Karpas-422 (cell line): ENCODE measurements at regions not wholly inside any gene's neighbourhood (a gene's known extent, or its start where the extent isn't known, plus 50 kb on each side); places are given as distances from the start of the nearest gene placed in this dataset.

Experiments
- DNase-seq: peaks from one replicate; pipeline ENCODE4 v3.0.0-alpha.2; 2015
- H2AFZ ChIP-seq: fragments of 200-600 bp; sonication (generic); 2 replicates; pipeline ENCODE4 v1.6.1; 2014; ENCODE audit warnings: antibody characterized with exemption, low read length, mixed read lengths
- H3K27ac ChIP-seq: fragments of 200-600 bp; sonication (generic); 2 replicates; pipeline ENCODE4 v1.5.1; 2014; ENCODE audit warnings: mild to moderate bottlenecking, low read length, moderate library complexity
- H3K27me3 ChIP-seq: fragments of 200-600 bp; sonication (generic); 2 replicates; pipeline ENCODE4 v1.6.1; 2014; ENCODE audit warnings: low read length, mixed read lengths
- H3K36me3 ChIP-seq: fragments of 200-600 bp; sonication (generic); 2 replicates; pipeline ENCODE4 v1.6.1; 2014; ENCODE audit warnings: low read length, mixed read lengths; ENCODE audit not compliant: insufficient read depth
- H3K4me1 ChIP-seq: fragments of 200-600 bp; sonication (generic); 2 replicates; pipeline ENCODE4 v1.6.1; 2014; ENCODE audit warnings: mild to moderate bottlenecking, low read length, mixed read lengths
- H3K4me2 ChIP-seq: fragments of 200-600 bp; sonication (generic); 2 replicates; pipeline ENCODE4 v1.6.1; 2014; ENCODE audit warnings: low read length, low read depth, mild to moderate bottlenecking; ENCODE audit not compliant: poor library complexity, severe bottlenecking
- H3K4me3 ChIP-seq: fragments of 200-600 bp; sonication (generic); 2 replicates; pipeline ENCODE4 v1.5.1; 2014; ENCODE audit warnings: mild to moderate bottlenecking, antibody characterized with exemption, low read length, mixed read lengths
- H3K79me2 ChIP-seq: fragments of 200-600 bp; sonication (generic); 2 replicates; pipeline ENCODE4 v1.6.1; 2014; ENCODE audit warnings: mild to moderate bottlenecking, low read length, mixed read lengths
- H3K9ac ChIP-seq: fragments of 200-600 bp; sonication (generic); 2 replicates; pipeline ENCODE4 v1.6.0; 2014; ENCODE audit warnings: low read length
- H3K9me2 ChIP-seq: fragments of 200-600 bp; sonication (generic), shearing (Covaris generic); replicated peaks from 2 replicates; pipeline ENCODE4 v1.6.0; 2014; ENCODE audit warnings: mild to moderate bottlenecking, low read length, moderate library complexity; ENCODE audit not compliant: insufficient read depth
- H3K9me3 ChIP-seq: fragments of 300-700, 200-600 bp; sonication (generic); 2 replicates; pipeline ENCODE4 v1.6.1; 2014; ENCODE audit warnings: low read length, mixed read lengths
- H4K20me1 ChIP-seq: fragments of 200-600 bp; sonication (generic); 2 replicates; pipeline ENCODE4 v1.6.1; 2014; ENCODE audit warnings: mild to moderate bottlenecking, antibody characterized with exemption, low read length, low read depth; ENCODE audit not compliant: insufficient read depth

DNA sequence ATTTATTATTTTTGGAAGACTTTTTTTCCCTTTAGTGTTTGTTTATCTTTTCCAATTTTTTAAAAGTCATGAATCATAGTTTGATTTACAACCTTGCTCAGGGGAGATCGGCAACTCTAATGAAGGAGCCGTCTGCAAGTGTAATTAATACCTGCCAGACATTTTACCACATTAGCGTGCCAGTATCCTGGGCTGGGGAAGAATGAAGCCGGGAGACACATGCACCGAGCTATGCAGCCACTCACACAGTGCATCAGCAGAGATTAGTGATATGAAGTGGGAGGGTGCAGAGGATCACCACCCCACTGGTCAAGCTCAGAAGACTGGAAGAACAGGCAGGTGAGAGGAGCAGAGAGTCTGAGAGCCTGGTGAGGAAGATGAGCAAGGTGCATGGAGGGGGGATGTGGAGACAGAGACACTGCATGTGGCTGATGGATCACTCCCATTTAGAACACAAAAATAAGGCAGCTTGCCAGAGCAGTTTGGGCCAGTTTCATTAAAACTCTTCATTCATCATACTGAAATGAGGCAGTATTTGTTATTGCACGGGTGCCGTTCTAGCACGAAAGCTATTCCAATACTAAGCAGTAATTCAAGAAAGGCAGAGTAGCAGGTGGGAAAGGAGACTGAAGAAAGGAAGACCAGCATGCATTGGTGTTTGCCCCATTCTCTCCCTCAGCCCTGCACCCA, 821.6 kb downstream of the TUSC7 start:
- Histone ChIP-seq H3K79me2 (no peaks in the 10 kb centered on the region), H3K9me3 (no peaks in the 10 kb centered on the region), H3K27me3 (no peaks in the 10 kb centered on the region), H3K27ac (no peak overlapping the region), H2AFZ (no peak overlapping the region), H3K4me1 (no peaks in the 10 kb centered on the region), H3K9me2 (no peaks in the 10 kb centered on the region), H3K36me3 (no peaks in the 10 kb centered on the region), H4K20me1 (no peaks in the 10 kb centered on the region), H3K4me3 (no peak overlapping the region), H3K4me2 (no peak overlapping the region), H3K9ac (no peak overlapping the region)
- no peak for DNase-seq

DNA sequence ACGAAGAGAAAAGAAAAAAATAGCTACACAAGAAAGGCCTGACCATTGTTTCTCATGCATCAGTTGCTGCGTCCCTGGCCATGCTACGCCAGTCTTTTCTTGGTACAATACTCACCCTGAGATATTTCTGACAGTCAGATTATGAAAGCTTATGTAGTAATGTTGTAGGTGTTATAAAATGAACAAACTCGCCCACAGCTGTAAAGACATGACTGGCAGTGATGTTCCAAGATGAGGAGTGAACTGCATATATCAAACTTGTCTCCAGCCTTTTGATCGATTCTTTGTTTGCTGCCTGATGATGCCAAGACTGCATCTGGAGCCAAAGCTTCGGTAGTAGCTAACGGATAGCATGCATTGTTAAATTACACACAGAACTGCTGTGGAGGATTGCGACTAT, 822.7 kb downstream of the TUSC7 start:
- Histone ChIP-seq H3K27me3 (no peaks in the 10 kb centered on the region), H3K36me3 (no peaks in the 10 kb centered on the region), H3K9me2 (no peaks in the 10 kb centered on the region), H3K9me3 (no peaks in the 10 kb centered on the region), H4K20me1 (no peaks in the 10 kb centered on the region), H3K4me3 (no peak overlapping the region), H3K79me2 (no peaks in the 10 kb centered on the region), H3K27ac (no peak overlapping the region), H3K9ac (no peak overlapping the region), H3K4me1 (no peaks in the 10 kb centered on the region), H2AFZ (no peak overlapping the region), H3K4me2 (no peak overlapping the region)
- no peak for DNase-seq

DNA sequence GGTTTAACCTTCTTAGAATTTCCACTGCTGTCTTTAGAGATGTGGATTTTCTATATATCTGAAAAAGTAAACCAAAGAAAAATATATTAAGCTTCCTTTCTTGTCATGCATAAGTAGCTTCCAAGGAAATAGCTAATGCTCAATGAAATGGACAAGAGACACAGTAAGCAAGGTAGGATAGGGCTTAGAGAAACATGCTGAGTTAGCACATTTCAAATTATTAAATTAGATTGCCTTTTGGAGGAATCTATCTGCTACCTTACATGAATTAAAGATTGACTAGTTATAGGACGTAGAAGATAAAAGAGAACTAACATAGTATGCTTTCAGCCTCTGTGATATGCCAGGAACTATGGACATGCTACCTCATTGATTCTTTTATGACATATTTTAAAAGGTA, 824.6 kb downstream of the TUSC7 start:
- Histone ChIP-seq H3K4me1 (no peaks in the 10 kb centered on the region), H3K36me3 (no peaks in the 10 kb centered on the region), H3K79me2 (no peaks in the 10 kb centered on the region), H3K4me2 (no peak overlapping the region), H4K20me1 (no peaks in the 10 kb centered on the region), H3K27ac (no peak overlapping the region), H2AFZ (no peak overlapping the region), H3K9me3 (no peaks in the 10 kb centered on the region), H3K4me3 (no peak overlapping the region), H3K9me2 (no peaks in the 10 kb centered on the region), H3K9ac (no peak overlapping the region), H3K27me3 (no peaks in the 10 kb centered on the region)
- no peak for DNase-seq

DNA sequence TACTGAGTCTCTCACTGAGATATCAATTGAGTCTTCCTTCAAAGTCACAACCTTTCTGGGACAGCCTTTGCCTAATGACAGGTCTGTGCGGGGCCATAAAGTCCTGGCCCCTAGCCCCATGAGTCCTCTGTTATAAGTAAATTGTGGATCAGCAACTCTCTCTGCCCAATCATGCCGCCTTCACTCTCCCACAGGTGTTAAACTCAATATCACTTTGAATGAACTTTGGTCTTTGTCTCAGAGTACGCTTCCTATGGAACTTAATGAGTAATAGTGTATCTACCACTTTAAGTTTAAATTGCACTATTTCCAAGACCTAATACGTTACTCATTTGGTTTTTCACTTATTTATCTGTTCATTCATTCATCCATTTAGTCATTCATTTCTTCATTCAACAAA, 826.4 kb downstream of the TUSC7 start:
- Histone ChIP-seq H3K4me1 (no peaks in the 10 kb centered on the region), H3K27ac (no peak overlapping the region), H3K79me2 (no peaks in the 10 kb centered on the region), H3K9me2 (no peaks in the 10 kb centered on the region), H3K4me3 (no peak overlapping the region), H3K9ac (no peak overlapping the region), H3K27me3 (no peaks in the 10 kb centered on the region), H3K4me2 (no peak overlapping the region), H2AFZ (no peak overlapping the region), H3K36me3 (no peaks in the 10 kb centered on the region), H4K20me1 (no peaks in the 10 kb centered on the region), H3K9me3 (no peaks in the 10 kb centered on the region)
- DNase-seq = no peak

DNA sequence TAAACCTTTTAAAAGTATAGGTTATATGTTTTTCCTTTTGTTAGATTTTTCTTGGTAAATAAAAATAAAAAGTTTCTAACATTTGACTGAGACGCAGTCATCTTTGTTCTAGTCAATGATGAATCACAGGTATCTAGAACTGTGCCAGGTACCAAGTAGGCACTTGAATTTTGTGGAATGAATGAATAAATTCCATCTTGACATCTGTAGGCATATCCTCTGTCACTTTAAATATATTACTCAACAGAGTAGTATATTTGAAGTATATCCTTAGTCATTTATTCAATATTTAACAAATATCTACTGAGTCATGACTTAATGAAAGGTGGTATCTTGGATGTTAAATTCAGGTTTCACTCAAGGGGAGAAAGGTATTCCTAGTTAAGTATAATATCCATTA, 828.4 kb downstream of the TUSC7 start:
- Histone ChIP-seq H3K9me3 (no peaks in the 10 kb centered on the region), H3K9me2 (no peaks in the 10 kb centered on the region), H4K20me1 (no peaks in the 10 kb centered on the region), H3K4me3 (no peak overlapping the region), H3K27me3 (no peaks in the 10 kb centered on the region), H3K4me2 (no peak overlapping the region), H3K4me1 (no peaks in the 10 kb centered on the region), H2AFZ (no peak overlapping the region), H3K36me3 (no peaks in the 10 kb centered on the region), H3K79me2 (no peaks in the 10 kb centered on the region), H3K9ac (no peak overlapping the region), H3K27ac (no peak overlapping the region)
- DNase-seq = no peak

DNA sequence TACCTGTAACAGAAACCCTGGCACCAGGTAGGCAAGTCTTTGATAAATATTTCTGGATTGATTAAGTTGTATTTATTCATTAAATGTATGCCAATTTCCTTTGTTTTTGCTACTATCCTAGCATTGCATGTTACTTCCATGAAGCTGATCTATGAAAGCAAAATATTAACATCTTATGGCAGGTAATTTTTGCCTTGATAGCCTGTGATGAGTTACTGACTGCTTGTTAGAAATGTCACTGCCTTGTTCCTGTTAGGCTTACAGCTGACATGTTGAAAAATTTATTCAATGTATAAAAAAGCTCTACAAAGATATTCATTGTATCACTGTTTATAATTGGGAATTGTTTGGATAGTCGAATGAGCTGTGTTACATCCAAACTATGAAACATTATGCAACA, 830.1 kb downstream of the TUSC7 start:
- no peak for DNase-seq
- Histone ChIP-seq H3K36me3 (no peaks in the 10 kb centered on the region), H2AFZ (no peak overlapping the region), H3K4me1 (no peaks in the 10 kb centered on the region), H3K4me3 (no peak overlapping the region), H3K9ac (no peak overlapping the region), H3K9me3 (no peaks in the 10 kb centered on the region), H3K9me2 (no peaks in the 10 kb centered on the region), H3K79me2 (no peaks in the 10 kb centered on the region), H3K27ac (no peak overlapping the region), H4K20me1 (no peaks in the 10 kb centered on the region), H3K27me3 (no peaks in the 10 kb centered on the region), H3K4me2 (no peak overlapping the region)

DNA sequence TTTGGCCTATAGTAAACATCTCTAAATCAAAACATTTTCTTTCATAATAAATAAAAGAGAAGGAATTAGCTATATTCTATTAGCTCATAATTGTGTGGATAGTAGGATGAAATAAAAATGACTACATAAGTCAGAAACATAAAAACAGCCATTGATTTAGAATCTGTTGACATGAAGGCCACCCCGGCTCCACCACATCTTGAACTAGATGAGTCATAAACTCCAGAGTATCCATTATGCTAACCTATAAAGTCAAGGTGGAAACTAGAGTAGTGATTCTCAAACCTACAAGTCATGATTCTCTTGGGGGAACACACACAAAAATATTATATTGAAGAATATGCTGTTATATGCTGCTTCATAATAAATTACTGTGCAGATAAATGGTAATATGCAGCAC, 831.0 kb downstream of the TUSC7 start:
- no peaks in the 10 kb centered on the region for H3K36me3 ChIP-seq
- no peak overlapping the region for H3K27ac ChIP-seq
- H3K4me1 ChIP-seq = no peaks in the 10 kb centered on the region
- H3K9ac ChIP-seq = no peak overlapping the region
- no peaks in the 10 kb centered on the region for H3K9me3 ChIP-seq
- no peaks in the 10 kb centered on the region for H4K20me1 ChIP-seq
- H3K9me2 ChIP-seq = no peaks in the 10 kb centered on the region
- no peaks in the 10 kb centered on the region for H3K27me3 ChIP-seq
- no peak overlapping the region for H2AFZ ChIP-seq
- no peak overlapping the region for H3K4me3 ChIP-seq
- H3K4me2 ChIP-seq = no peak overlapping the region
- H3K79me2 ChIP-seq = no peaks in the 10 kb centered on the region
- no peak for DNase-seq

DNA sequence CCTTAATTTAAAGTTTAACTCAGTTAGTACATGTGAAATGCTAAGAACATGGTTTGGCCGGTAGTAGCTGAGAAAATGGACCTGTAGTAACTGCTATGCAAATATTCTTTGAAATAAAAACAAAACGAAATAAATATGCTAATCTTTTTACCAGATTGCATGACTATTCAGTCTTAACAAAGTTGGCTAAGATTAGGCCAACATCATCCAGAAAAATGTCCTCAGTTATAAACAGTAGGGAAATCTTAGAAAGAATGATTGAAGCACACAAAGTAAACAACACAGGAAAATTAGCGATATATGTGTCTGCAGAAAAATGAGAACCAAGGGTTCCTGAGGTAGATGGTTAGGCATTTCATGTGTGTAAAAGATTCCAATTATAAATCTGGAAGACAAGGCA, 832.1 kb downstream of the TUSC7 start:
- Histone ChIP-seq H3K4me2 (no peak overlapping the region), H3K27ac (no peak overlapping the region), H3K4me3 (no peak overlapping the region), H3K27me3 (no peaks in the 10 kb centered on the region), H2AFZ (no peak overlapping the region), H3K4me1 (no peaks in the 10 kb centered on the region), H3K79me2 (no peaks in the 10 kb centered on the region), H3K9me2 (no peaks in the 10 kb centered on the region), H4K20me1 (no peaks in the 10 kb centered on the region), H3K36me3 (no peaks in the 10 kb centered on the region), H3K9me3 (no peaks in the 10 kb centered on the region), H3K9ac (no peak overlapping the region)
- DNase-seq = no peak

DNA sequence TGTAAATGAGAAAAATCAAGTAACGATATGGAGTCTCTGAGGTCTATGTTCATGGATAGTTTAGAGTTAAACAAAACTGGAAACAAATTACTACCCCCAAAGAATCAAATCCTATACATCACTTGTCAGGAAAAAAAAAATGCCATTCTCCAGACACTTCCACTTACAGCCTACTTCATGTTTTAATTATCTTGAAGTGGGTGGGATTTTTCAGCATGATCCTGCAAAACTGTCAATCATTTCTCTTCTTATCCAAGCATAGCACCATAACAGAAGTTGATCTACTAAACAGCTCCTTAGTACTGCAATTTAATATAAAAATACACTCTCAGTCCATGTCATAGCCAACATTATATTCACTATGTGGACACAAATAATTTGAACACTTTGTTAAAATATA, 833.9 kb downstream of the TUSC7 start:
- no peaks in the 10 kb centered on the region for H3K9me3 ChIP-seq
- H3K4me2 ChIP-seq = no peak overlapping the region
- no peaks in the 10 kb centered on the region for H3K79me2 ChIP-seq
- no peak overlapping the region for H3K9ac ChIP-seq
- H3K27ac ChIP-seq = no peak overlapping the region
- H3K4me1 ChIP-seq = no peaks in the 10 kb centered on the region
- no peak overlapping the region for H2AFZ ChIP-seq
- H3K36me3 ChIP-seq = no peaks in the 10 kb centered on the region
- no peaks in the 10 kb centered on the region for H3K9me2 ChIP-seq
- no peaks in the 10 kb centered on the region for H3K27me3 ChIP-seq
- no peak for DNase-seq
- H4K20me1 ChIP-seq = no peaks in the 10 kb centered on the region
- no peak overlapping the region for H3K4me3 ChIP-seq
